Cardiac fibroblast (primary cell): ENCODE measurements at regions not wholly inside any gene's neighbourhood (a gene's known extent, or its start where the extent isn't known, plus 50 kb on each side); places are given as distances from the start of the nearest gene placed in this dataset.

ENCODE experiments used
- DNase-seq, 2 donors: peaks; one replicate each; pipeline versions ENCODE4 v3.0.0 to v3.0.0-alpha.2; 2010; ENCODE audit warnings: low read depth in 2 of 2
- H3K4me3 ChIP-seq, 2 donors: replicated peaks in 1 of 2; 1 replicate in 1 of 2; 2 replicates in 1 of 2; pipeline ENCODE4 v1.5.1; 2011; ENCODE audit warnings: low read depth in 2 of 2, low read length in 2 of 2, mild to moderate bottlenecking in 2 of 2, moderate library complexity in 1 of 2
- CTCF ChIP-seq: IDR thresholded peaks from one replicate; pipeline ENCODE4 v1.5.1; 2011; ENCODE audit warnings: low read depth, mild to moderate bottlenecking, low read length, inconsistent platforms

GRCh38 chr6:85172161-85172560 is 277.7 kb upstream of the NT5E start:
- H3K4me3 ChIP-seq, result no peak overlapping the region
- no peak for DNase-seq
- TF ChIP-seq CTCF, result no peak

GRCh38 chr6:85169189-85169588 is 280.7 kb upstream of the NT5E start:
- no peak for DNase-seq
- H3K4me3 ChIP-seq, result no peak overlapping the region

GRCh38 chr6:85168146-85168545 is 281.7 kb upstream of the NT5E start:
- TF ChIP-seq CTCF, result no peak
- no peak for DNase-seq
- H3K4me3 ChIP-seq, result no peak overlapping the region

More at GRCh38 chr6:85169189-85169588, 280.7 kb upstream of the NT5E start:
- TF ChIP-seq CTCF, result no peak

- DNase-seq, result no peak
- no peak for TF ChIP-seq CTCF
- no peak overlapping the region for H3K4me3 ChIP-seq
These were observed 283.7 kb upstream of the NT5E start for GRCh38 chr6:85166114-85166741.

GRCh38 chr6:85163156-85164080 is 286.5 kb upstream of the NT5E start:
- no peak for DNase-seq
- no peak overlapping the region for H3K4me3 ChIP-seq
- no peak for TF ChIP-seq CTCF

- no peak for TF ChIP-seq CTCF
- H3K4me3 ChIP-seq, result no peak overlapping the region
- DNase-seq, result no peak
These were observed 292.6 kb upstream of the NT5E start for GRCh38 chr6:85157311-85157710.
